ENCODE measurements at regions not wholly inside any gene's neighbourhood (a gene's known extent, or its start where the extent isn't known, plus 50 kb on each side); places are given as distances from the start of the nearest gene placed in this dataset.
A peak's percentile ranks its signal among the peaks of the same experiment; 100 is the strongest.

DNA sequence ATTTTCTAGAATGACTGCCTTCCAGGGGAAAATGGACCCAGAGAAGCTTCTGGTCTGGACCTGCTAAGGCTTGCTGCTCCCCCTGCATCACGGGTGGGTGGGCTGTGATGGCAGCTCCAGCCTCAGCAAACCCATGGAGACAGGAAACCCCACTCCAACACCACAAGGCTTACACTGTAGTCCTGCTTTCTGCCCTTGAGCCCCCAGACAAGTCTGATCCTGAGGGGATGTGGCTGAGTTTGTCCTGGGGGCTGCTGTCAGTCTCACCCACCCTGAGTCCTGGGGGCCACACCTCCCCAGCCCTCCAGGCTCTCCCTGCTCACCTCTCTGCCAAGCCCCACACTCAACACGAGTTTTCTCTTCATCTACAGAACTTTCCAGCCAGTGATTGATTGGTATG lies 279.4 kb downstream of the EIPR1 start:
- TF ChIP-seq, protein P1, sequence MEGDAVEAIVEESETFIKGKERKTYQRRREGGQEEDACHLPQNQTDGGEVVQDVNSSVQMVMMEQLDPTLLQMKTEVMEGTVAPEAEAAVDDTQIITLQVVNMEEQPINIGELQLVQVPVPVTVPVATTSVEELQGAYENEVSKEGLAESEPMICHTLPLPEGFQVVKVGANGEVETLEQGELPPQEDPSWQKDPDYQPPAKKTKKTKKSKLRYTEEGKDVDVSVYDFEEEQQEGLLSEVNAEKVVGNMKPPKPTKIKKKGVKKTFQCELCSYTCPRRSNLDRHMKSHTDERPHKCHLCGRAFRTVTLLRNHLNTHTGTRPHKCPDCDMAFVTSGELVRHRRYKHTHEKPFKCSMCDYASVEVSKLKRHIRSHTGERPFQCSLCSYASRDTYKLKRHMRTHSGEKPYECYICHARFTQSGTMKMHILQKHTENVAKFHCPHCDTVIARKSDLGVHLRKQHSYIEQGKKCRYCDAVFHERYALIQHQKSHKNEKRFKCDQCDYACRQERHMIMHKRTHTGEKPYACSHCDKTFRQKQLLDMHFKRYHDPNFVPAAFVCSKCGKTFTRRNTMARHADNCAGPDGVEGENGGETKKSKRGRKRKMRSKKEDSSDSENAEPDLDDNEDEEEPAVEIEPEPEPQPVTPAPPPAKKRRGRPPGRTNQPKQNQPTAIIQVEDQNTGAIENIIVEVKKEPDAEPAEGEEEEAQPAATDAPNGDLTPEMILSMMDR (IDR thresholded peaks at IDR 0.05; ENCODE audit: unreplicated experiment): no peak
- H3K27ac Mint-ChIP-seq: no peak overlapping the region
- H3K27me3 Mint-ChIP-seq (ENCODE audit: low read depth): peaks cover 2% of the 10 kb centered on the region
- no peaks in the 10 kb centered on the region for H3K36me3 Mint-ChIP-seq
- no peaks in the 10 kb centered on the region for H3K9me3 Mint-ChIP-seq
- peaks cover 4% of the 10 kb centered on the region for H3K4me1 Mint-ChIP-seq
- no peak overlapping the region for H3K4me3 Mint-ChIP-seq
- peak in 1 of 2 experiments; percentile 22 for DNase-seq (ENCODE audit: low spot score in 2 of 2, unreplicated experiment in 2 of 2)

DNA sequence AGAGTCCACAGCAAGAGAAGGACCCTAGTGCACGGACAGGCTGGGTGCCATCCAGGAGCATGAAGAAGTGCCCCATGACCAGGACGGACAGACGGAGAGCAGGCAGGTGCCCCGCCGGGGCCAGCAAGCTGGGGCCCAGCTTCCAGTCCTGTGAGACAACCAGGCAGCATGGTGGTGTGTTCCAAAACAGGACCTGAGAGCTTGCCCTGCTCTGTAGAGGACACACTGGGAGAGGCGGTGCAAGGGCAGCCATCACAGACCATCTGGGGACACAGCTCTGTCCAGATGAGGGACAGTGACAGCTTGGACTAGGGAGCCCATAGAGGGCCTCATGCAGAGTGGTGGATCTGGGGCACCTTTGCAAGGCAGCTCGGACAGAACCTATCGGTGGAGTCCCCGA lies 279.8 kb downstream of the EIPR1 start:
- Mint-ChIP-seq H3K9me3 (no peaks in the 10 kb centered on the region), H3K27ac (no peak overlapping the region), H3K4me3 (no peak overlapping the region), H3K27me3 (ENCODE audit: low read depth) (peaks cover 2% of the 10 kb centered on the region), H3K4me1 (peaks cover 4% of the 10 kb centered on the region), H3K36me3 (no peaks in the 10 kb centered on the region)
- TF ChIP-seq, protein P1 (IDR thresholded peaks at IDR 0.05; ENCODE audit: unreplicated experiment): no peak
- DNase-seq (ENCODE audit: low spot score in 2 of 2, unreplicated experiment in 2 of 2): peak in 1 of 2 experiments; percentile 29

DNA sequence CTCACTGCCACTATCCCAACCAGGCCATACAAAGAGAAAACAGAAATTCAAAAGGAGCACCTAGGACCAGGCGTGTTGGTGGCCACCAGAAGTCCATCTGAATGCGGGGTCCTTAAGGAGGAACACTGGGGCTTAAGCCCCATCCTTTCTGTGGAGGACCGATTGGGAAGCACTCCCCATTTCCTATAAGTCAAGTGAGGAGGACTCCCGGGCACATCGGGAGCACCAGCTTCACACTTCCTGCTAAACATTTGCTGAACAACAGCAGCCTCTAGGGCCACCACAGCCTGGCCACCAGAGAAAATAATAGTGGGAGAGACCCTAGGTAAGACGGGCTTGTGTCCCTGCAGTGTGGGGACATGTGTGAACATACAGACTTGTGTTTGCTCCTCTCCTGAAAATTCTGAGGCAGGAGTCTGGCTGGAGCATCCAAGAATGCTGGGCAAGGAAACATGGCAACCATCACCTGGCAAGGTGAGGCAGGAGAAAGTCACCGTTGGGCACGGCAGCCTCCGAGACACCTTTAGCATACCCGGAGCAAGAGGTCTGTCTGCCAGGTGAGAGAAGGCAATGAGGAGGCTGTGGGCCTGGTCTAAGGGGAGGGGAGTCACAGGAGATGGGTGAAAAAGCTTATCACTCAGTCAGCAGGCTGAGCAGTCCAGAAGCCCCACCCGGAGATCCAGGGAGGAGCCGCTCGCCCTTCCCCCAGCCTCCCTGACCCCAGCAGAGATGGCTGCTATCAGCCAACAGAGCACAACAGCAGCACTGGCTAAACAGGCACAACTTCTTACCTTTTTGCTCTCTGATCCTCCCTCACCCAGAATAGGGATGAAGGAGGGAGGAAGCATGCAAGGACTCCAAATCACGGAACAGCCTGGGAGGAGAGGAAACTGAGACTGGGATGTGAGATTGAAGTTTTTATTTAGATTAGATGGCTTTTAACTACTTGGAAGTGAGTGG lies 282.3 kb downstream of the EIPR1 start:
- no peaks in the 10 kb centered on the region for H3K4me1 Mint-ChIP-seq
- TF ChIP-seq, protein P1 (IDR thresholded peaks at IDR 0.05; ENCODE audit: unreplicated experiment): no peak
- no peak overlapping the region for H3K4me3 Mint-ChIP-seq
- H3K27me3 Mint-ChIP-seq (ENCODE audit: low read depth): no peaks in the 10 kb centered on the region
- peaks cover 9% of the 10 kb centered on the region for H3K9me3 Mint-ChIP-seq
- peak in 1 of 2 experiments; percentile 11 for DNase-seq (ENCODE audit: low spot score in 2 of 2, unreplicated experiment in 2 of 2)
- no peak overlapping the region for H3K27ac Mint-ChIP-seq
- no peaks in the 10 kb centered on the region for H3K36me3 Mint-ChIP-seq

DNA sequence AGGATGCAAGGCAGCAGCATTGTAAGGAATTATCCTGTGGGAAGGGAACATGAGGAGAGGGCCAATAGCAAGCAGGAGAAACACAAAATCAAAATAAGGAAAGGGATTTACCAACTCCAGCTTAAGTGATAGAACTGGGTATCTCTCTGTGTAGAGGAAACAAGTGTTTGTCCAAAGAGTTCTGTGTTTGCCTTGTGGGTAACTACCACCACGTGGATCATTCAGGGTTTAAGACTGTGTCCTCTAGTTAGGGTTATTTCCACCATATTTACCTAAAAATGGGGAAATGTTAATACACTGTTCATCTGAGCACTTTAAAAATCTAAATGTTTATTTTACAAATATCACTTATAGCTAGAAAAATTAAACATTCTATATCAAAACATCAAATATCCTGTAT lies 283.3 kb downstream of the EIPR1 start:
- no peak overlapping the region for H3K27ac Mint-ChIP-seq

DNA sequence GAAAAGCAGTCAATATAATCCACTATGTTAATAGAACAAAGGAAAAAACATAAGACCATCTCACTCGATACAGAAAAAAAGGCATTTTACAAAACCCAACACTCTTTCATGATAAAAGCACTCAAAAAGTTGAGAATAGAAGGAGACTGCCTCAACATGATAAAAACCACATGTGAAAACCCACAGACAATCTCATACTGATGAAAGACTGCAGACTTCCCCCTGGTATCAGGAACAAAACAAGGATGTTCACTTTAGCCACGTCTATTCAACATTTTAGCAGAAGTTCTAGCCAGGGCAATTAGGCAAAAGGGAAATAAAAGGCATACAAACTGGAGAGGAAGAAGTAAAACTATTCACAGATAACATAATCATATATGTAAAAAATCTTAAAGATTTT lies 285.9 kb downstream of the EIPR1 start:
- Mint-ChIP-seq H3K27me3 (ENCODE audit: low read depth) (no peaks in the 10 kb centered on the region), H3K4me3 (no peak overlapping the region), H3K4me1 (no peaks in the 10 kb centered on the region), H3K9me3 (peaks cover 20% of the 10 kb centered on the region), H3K27ac (no peak overlapping the region), H3K36me3 (no peaks in the 10 kb centered on the region)
- DNase-seq (ENCODE audit: low spot score in 2 of 2, unreplicated experiment in 2 of 2): no peak
- TF ChIP-seq, protein P1 (IDR thresholded peaks at IDR 0.05; ENCODE audit: unreplicated experiment): no peak

More for the DNA sequence above, 283.3 kb downstream of the EIPR1 start:
- no peak for DNase-seq (ENCODE audit: low spot score in 2 of 2, unreplicated experiment in 2 of 2)
- Mint-ChIP-seq H3K27me3 (ENCODE audit: low read depth) (no peaks in the 10 kb centered on the region), H3K4me1 (no peaks in the 10 kb centered on the region), H3K9me3 (peaks cover 17% of the 10 kb centered on the region), H3K36me3 (no peaks in the 10 kb centered on the region), H3K4me3 (no peak overlapping the region)
- TF ChIP-seq, protein P1 (IDR thresholded peaks at IDR 0.05; ENCODE audit: unreplicated experiment): no peak

All from mesothelial cell of epicardium (in vitro differentiated cells).